Spinal cord (tissue), 9 donors: ENCODE measurements at regions not wholly inside any gene's neighbourhood (a gene's known extent, or its start where the extent isn't known, plus 50 kb on each side); places are given as distances from the start of the nearest gene placed in this dataset.

Source experiments
- DNase-seq, 6 donors: peaks; one replicate each; pipeline versions ENCODE4 v3.0.0 to v3.0.0-alpha.2; 2013 to 2015; ENCODE audit warnings: low spot score in 6 of 6, low read depth in 4 of 6
- H3K27ac ChIP-seq: one replicate; pipeline ENCODE4 v1.5.1; 2013; ENCODE audit warnings: low read depth, low read length, control low read depth
- H3K27me3 ChIP-seq: one replicate; pipeline ENCODE4 v1.6.1; 2013; ENCODE audit warnings: low read length; ENCODE audit not compliant: control insufficient read depth, insufficient read depth
- H3K36me3 ChIP-seq: one replicate; pipeline ENCODE4 v1.6.1; 2013; ENCODE audit warnings: low read length; ENCODE audit not compliant: control insufficient read depth, insufficient read depth
- H3K4me1 ChIP-seq: one replicate; pipeline ENCODE4 v1.6.1; 2013; ENCODE audit warnings: low read length; ENCODE audit not compliant: control insufficient read depth, insufficient read depth
- H3K4me3 ChIP-seq: one replicate; pipeline ENCODE4 v1.5.1; 2013; ENCODE audit warnings: low read depth, low read length, control low read depth
- H3K9me3 ChIP-seq: one replicate; pipeline ENCODE4 v1.6.1; 2013; ENCODE audit warnings: low read length; ENCODE audit not compliant: control insufficient read depth, insufficient read depth
- WGBS: methylation state at CpG from one replicate; pipeline ENCODE4 v1.1.5; 2013; ENCODE audit warnings: missing lambda C conversion rate; ENCODE audit not compliant: insufficient coverage; 5-methylcytosine and 5-hydroxymethylcytosine counted together
- donor health status: healthy.

DNA sequence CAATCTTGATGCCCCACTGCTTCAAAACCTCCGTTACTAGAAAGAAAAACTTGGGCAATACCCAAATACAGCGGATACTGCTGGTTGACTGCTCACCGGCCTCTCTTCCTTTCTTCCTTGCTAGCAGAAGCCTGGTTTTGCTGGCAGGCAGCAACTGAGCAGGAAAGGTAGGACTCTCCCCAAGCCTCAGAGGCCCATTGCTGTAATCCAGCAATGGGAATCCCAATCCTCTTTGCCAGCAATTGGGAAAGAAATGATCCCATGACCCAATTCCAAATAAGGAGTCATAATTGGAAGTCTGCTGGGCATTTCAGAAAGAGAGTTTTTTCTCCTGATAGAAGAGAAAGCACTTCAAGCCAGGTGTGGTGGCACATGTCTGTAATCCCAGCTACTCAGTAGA is 394.5 kb downstream of the BCOR start:
- Histone ChIP-seq H3K27ac (no peak overlapping the region), H3K4me1 (no peaks in the 10 kb centered on the region), H3K4me3 (no peak overlapping the region), H3K36me3 (no peaks in the 10 kb centered on the region), H3K27me3 (peaks cover 3% of the 10 kb centered on the region), H3K9me3 (no peaks in the 10 kb centered on the region)
- DNase-seq = no peak
- WGBS = 75% methylated on average over 3 of the region's 3 CpGs

DNA sequence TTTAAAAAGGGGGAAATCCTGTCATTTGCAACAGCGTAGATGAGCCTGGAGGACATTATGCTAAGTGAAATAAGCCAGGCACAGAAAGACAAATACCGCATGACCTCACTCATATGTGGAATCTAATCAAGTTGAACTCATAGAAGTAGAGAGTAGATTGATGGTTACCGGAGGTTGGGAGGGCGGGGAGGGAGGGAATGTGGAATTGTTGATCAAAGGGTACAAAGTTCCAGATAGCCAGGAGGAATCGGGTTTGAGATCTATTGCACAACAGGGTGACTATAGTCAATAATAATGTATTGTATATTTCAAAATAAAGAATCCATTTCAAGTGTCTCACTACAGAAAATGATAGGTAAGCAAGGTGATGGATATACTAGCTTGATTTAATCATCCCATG is 393.2 kb downstream of the BCOR start:
- H3K36me3 ChIP-seq = no peaks in the 10 kb centered on the region
- WGBS = 100% methylated on average over 1 of the region's 5 CpGs
- H3K27ac ChIP-seq = no peak overlapping the region
- DNase-seq = no peak
- H3K27me3 ChIP-seq = peaks cover 3% of the 10 kb centered on the region
- H3K4me3 ChIP-seq = no peak overlapping the region
- H3K9me3 ChIP-seq = no peaks in the 10 kb centered on the region
- H3K4me1 ChIP-seq = no peaks in the 10 kb centered on the region

DNA sequence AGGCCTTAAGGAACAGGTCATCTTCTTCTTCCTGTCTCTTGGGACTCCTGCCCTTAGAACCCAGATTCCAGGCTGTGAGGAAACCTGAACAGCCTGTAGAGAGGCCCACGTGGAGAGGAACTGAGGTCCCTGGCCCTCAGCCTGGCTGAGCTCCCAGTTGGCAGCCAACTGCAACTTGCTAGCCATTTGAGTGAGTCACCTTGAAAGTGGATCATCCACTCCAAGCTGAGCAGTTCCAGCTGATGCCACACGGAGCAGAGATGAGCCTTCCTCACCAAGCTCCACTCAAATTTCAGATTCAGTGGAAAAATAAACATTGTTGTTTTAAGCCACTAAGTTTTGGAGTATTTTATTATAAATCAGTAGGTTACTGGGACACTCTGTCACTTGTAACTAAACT is 392.5 kb downstream of the BCOR start:
- peaks cover 3% of the 10 kb centered on the region for H3K27me3 ChIP-seq
- 0% methylated on average over 1 of the region's 2 CpGs for WGBS

DNA sequence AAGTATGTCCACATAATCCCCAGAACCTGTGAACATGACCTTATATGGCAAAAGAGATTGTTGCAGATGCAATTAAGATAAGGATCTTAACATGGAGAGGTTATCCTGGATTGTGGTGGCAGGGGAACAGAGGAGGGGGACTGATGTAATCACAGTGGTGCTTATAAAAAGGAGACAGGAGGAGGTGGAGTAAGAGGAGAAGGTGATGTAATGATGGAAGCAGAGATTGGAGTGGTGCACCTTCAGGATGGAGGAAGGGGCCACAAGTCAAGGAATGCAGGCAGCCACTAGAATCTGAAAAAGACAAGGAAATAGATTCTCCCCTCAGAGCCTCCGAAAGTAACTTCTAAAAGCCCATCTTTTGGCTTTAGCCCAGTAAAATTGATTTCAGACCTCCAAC is 388.4 kb downstream of the BCOR start:
- no peak overlapping the region for H3K27ac ChIP-seq
- H3K9me3 ChIP-seq = no peaks in the 10 kb centered on the region
- no peaks in the 10 kb centered on the region for H3K36me3 ChIP-seq
- DNase-seq = no peak
- no CpG with 5 or more reads among the region's 1 CpG for WGBS
- peaks cover 5% of the 10 kb centered on the region for H3K27me3 ChIP-seq
- no peaks in the 10 kb centered on the region for H3K4me1 ChIP-seq
- no peak overlapping the region for H3K4me3 ChIP-seq

More for the DNA sequence above, 392.5 kb downstream of the BCOR start:
- DNase-seq = no peak
- Histone ChIP-seq H3K9me3 (no peaks in the 10 kb centered on the region), H3K36me3 (no peaks in the 10 kb centered on the region), H3K4me1 (no peaks in the 10 kb centered on the region), H3K27ac (no peak overlapping the region), H3K4me3 (no peak overlapping the region)

DNA sequence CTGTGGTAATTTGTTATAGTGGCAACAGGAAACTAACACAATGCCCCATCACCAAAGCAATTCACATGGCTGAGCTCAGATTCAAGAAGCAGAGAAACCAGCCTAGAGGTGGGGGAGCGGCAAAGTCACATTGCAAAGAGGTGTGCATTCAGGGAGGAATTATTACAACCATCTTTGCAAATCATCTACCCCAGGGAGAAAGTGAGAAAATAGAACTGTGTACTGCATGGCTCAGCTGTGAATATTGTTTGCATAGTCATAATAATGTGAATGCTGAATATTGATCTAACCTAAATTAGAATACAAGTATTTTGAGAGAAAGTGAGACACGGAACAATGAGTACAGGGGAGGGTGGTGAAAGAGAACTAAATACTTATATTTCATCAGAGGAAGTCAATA is 387.9 kb downstream of the BCOR start:
- Histone ChIP-seq H3K4me3 (no peak overlapping the region), H3K4me1 (no peaks in the 10 kb centered on the region), H3K9me3 (no peaks in the 10 kb centered on the region), H3K36me3 (no peaks in the 10 kb centered on the region), H3K27me3 (peaks cover 5% of the 10 kb centered on the region), H3K27ac (no peak overlapping the region)
- WGBS = no CpG with 5 or more reads among the region's 2 CpGs
- DNase-seq = no peak

DNA sequence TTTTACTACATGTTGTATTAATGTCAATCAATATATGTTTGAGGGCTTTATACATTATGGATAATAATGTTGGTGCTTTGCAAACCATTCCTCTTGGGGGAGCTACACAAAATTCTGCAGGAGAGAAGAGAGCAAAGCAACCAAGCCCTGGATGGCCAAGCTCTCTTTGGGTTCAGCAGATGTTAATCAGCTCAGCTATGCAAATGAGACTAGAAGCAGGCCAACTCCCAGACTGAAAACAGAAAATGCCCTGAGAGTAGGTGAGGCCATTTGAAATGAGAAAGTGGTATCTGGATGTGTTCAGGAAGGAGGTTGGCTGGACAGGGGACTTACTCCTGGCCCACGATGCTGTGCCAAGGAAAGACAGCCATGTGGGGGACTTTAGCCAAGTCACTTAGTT is 387.0 kb downstream of the BCOR start:
- no peaks in the 10 kb centered on the region for H3K9me3 ChIP-seq
- WGBS = 40% methylated on average over 1 of the region's 1 CpG
- no peak for DNase-seq
- H3K36me3 ChIP-seq = no peaks in the 10 kb centered on the region
- H3K4me3 ChIP-seq = no peak overlapping the region
- H3K4me1 ChIP-seq = peaks cover under 1% of the 10 kb centered on the region
- peaks cover 2% of the 10 kb centered on the region for H3K27me3 ChIP-seq
- H3K27ac ChIP-seq = no peak overlapping the region

DNA sequence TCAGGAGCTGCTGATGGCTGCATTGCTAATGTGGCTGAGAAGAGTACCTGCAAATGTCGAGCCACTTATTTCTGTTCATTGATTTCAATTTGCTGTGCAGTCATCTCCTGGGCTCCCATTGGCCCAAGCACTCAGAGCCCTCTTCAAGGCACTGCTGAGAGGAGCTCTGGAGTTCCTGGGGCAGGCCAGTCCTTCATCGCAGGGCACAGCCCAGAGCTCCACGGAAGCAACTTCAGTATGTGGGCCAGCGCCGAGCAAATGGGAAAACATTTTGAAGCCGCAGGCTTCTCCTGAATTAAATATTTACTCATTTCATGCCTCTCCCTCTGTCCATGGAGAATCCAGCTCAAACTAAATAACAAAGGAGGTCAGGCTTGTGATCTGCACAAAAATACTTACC is 383.3 kb downstream of the BCOR start:
- Histone ChIP-seq H3K4me3 (no peak overlapping the region), H3K4me1 (peaks cover 10% of the 10 kb centered on the region), H3K27me3 (peaks cover 2% of the 10 kb centered on the region), H3K9me3 (no peaks in the 10 kb centered on the region), H3K36me3 (no peaks in the 10 kb centered on the region), H3K27ac (no peak overlapping the region)
- no peak for DNase-seq
- WGBS = 75% methylated on average over 6 of the region's 6 CpGs

DNA sequence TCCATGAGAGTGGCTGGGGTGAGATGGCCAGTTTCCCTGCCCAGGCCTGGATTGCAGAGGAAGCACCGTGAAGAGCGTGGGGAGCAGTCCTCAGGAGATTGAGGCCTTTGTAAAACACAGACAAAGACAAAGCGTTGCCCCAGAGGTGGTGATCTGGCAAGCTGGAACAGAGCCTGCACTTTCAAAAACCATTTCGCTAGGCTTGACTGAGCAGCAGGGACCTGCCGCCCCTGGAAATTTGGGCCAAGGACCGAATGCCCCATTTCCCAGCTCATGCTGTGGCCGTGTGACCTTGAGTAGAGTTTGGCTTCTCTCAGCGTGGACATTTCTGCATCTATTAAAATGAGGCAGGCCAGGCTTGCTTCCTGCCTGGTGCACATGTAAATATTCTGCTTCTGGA is 381.4 kb downstream of the BCOR start:
- Histone ChIP-seq H3K27ac (no peak overlapping the region), H3K36me3 (no peaks in the 10 kb centered on the region), H3K9me3 (no peaks in the 10 kb centered on the region), H3K27me3 (peaks cover 2% of the 10 kb centered on the region), H3K4me1 (peaks cover 10% of the 10 kb centered on the region), H3K4me3 (no peak overlapping the region)
- 33% methylated on average over 8 of the region's 8 CpGs for WGBS
- DNase-seq = no peak

DNA sequence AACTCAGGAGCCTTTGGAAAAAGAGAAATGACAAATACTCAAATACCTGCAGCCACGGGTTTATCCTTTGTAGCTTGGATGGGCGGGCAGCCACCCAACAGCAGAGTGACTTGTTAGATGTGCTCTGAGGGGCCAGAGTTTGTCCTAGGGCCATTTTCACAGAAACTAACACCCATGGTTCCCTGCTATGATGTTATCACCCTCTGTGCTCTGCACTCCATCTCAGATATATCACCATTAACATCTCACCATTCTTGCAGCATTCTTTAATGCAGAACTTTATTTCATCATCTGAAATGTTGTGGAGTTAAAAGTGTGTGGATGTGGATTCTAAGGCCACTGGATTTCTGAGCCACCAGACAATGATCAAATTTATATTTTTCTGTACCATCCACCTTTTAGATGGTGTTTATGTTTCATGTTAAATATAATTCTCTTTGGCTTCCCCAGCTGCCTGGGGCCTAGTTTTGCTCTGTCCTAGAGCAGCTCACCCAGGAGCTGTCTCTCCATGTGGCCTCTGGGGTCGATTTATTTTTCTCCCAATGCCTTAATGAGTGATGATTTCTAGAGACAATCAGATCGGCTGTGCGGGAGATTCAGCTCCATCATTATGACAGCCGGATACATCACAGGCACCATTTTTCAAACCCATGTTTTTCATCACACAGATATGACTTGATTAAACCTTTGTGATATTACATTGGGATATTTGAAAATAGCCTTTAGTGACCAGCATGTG is 380.8 kb downstream of the BCOR start:
- peaks cover 10% of the 10 kb centered on the region for H3K4me1 ChIP-seq
- peaks cover 2% of the 10 kb centered on the region for H3K27me3 ChIP-seq
- 45% methylated on average over 3 of the region's 6 CpGs for WGBS
- no peaks in the 10 kb centered on the region for H3K36me3 ChIP-seq
- no peak overlapping the region for H3K27ac ChIP-seq
- H3K9me3 ChIP-seq = no peaks in the 10 kb centered on the region
- H3K4me3 ChIP-seq = no peak overlapping the region
- DNase-seq = no peak

DNA sequence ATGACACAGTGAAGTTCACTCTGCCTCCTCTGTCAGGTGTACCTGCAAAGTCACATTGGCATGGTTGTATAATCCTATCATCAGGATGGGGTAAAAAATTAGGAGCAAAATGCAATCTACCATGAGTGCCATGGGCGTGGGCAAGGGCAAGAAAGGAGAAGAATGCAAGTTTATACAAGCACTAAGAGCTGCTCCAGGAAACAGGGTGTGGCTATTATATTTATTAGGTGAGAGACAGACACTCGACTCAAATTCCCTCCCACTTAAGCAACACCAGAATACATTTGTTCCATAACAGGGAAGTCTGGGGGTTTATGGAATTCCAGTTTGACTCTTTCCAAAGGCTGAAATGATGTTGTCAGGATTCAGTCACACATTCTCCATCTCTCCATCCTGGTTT is 378.8 kb downstream of the BCOR start:
- no peaks in the 10 kb centered on the region for H3K36me3 ChIP-seq
- peaks cover under 1% of the 10 kb centered on the region for H3K27me3 ChIP-seq
- WGBS = no CpG with 5 or more reads among the region's 2 CpGs
- no peak overlapping the region for H3K4me3 ChIP-seq
- no peaks in the 10 kb centered on the region for H3K9me3 ChIP-seq
- H3K4me1 ChIP-seq = peaks cover 10% of the 10 kb centered on the region
- H3K27ac ChIP-seq = no peak overlapping the region
- DNase-seq = no peak
